HepG2 (cell line): ENCODE measurements at regions not wholly inside any gene's neighbourhood (a gene's known extent, or its start where the extent isn't known, plus 50 kb on each side); places are given as distances from the start of the nearest gene placed in this dataset.

Source experiments
- ATAC-seq: fragments of 200-7000 bp; cut with Tn5 transposase; 3 replicates; pipeline ENCODE4 v1.9.1; 2020; ENCODE audit warnings: mild to moderate bottlenecking, moderate library complexity
- BruUV-seq: library from RNA; stranded (reverse); fragments of 400-500 nt; replicated peaks from 2 replicates; lab custom pipeline; 2021; lab: Mats Ljungman, UMichigan
- CTCF ChIA-PET: fragments of 300-600 bp; formaldehyde crosslinking; extraction: SDS; loops from one replicate; lab custom pipeline; 2021; ENCODE audit warnings: low total read pairs, inconsistent platforms, low intra/inter-chr PET ratio; lab: Yijun Ruan, JAX
- POLR2A ChIA-PET: fragments of 350-600 bp; sonication (Branson Sonifier 250); formaldehyde crosslinking; loops from one replicate; lab custom pipeline; 2020; ENCODE audit warnings: antibody characterized with exemption, inconsistent platforms; lab: Yijun Ruan, JAX
- DNase-seq: peaks from one replicate; pipeline ENCODE4 v3.0.0-alpha.2; 2015; ENCODE audit warnings: low spot score
- FAIRE-seq: peaks from 3 replicates; lab custom pipeline; 2011; peaks lifted over from hg19 to GRCh38; lab: Jason Lieb, UNC
- H2AFZ ChIP-seq: one replicate; pipeline ENCODE4 v1.6.1; 2011; ENCODE audit warnings: low read length, inconsistent platforms
- H3K27ac ChIP-seq: fragments of 300-600 bp; 3 replicates; pipeline ENCODE4 v1.8.0; 2011; ENCODE audit warnings: mixed run types, mild to moderate bottlenecking, mixed read lengths, low read length, inconsistent platforms; ENCODE audit not compliant: insufficient read depth; ENCODE audit errors: extremely low read length
- H3K27me3 ChIP-seq, 2 experiments: fragments of 200-600 bp in 1 of 2; 2 replicates in 1 of 2; 3 replicates in 1 of 2; pipeline versions ENCODE4 v1.6.0 to v1.8.0; 2011; ENCODE audit warnings: low read length in 2 of 2, mild to moderate bottlenecking in 2 of 2, moderate library complexity in 2 of 2, inconsistent platforms in 1 of 2; ENCODE audit not compliant: insufficient read depth in 2 of 2, control insufficient read depth in 1 of 2
- H3K36me3 ChIP-seq, 2 experiments: fragments of 200-600 bp in 1 of 2; replicated peaks in 1 of 2; 2 replicates in 1 of 2; 3 replicates in 1 of 2; pipeline versions ENCODE4 v1.5.1 to v1.8.0; 2011; ENCODE audit warnings: low read length in 2 of 2, inconsistent platforms in 1 of 2; ENCODE audit not compliant: insufficient read depth in 2 of 2, control insufficient read depth in 1 of 2
- H3K4me1 ChIP-seq: 2 replicates; pipeline ENCODE4 v1.5.1; 2012; ENCODE audit warnings: low read length, inconsistent platforms; ENCODE audit not compliant: insufficient read depth
- H3K4me2 ChIP-seq: 2 replicates; pipeline ENCODE4 v1.6.0; 2011; ENCODE audit warnings: low read depth, low read length, inconsistent platforms
- H3K4me3 ChIP-seq, 3 experiments: fragments of 200-600 bp in 1 of 3; sonication (generic), shearing (Covaris generic) in 1 of 3; replicated peaks in 1 of 3; 2 replicates each; pipeline ENCODE4 v1.5.1; 2011 to 2016; ENCODE audit warnings: low read length in 3 of 3, inconsistent platforms in 2 of 3, low read depth in 2 of 3, mild to moderate bottlenecking in 2 of 3, control low read depth in 1 of 3, mixed read lengths in 1 of 3; ENCODE audit not compliant: insufficient read depth in 1 of 3
- H3K79me2 ChIP-seq: one replicate; pipeline ENCODE4 v1.6.1; 2011; ENCODE audit warnings: low read length, inconsistent platforms; ENCODE audit not compliant: insufficient read depth
- H3K9ac ChIP-seq: 2 replicates; pipeline ENCODE4 v1.6.0; 2011; ENCODE audit warnings: mild to moderate bottlenecking, low read depth, low read length, inconsistent platforms; ENCODE audit not compliant: insufficient read depth
- H3K9me3 ChIP-seq: 2 replicates; pipeline ENCODE4 v1.5.1; 2012; ENCODE audit warnings: mild to moderate bottlenecking, low read length
- H4K20me1 ChIP-seq: 2 replicates; pipeline ENCODE4 v1.6.0; 2011; ENCODE audit warnings: inconsistent platforms, mild to moderate bottlenecking, low read length, moderate library complexity; ENCODE audit not compliant: insufficient read depth
- GLI4 ChIP-seq: sonication (generic); formaldehyde crosslinking; IDR thresholded peaks from 2 replicates; pipeline ENCODE4 v1.5.1; 2020; ENCODE audit warnings: missing genetic modification reagents, mild to moderate bottlenecking, moderate library complexity, borderline replicate concordance
- KLF16 ChIP-seq, 2 experiments: sonication (generic) in 1 of 2; formaldehyde crosslinking in 1 of 2; IDR thresholded peaks; 2 replicates each; pipeline versions ENCODE4 v1.6.1 to v1.8.0; 2016 to 2023; ENCODE audit warnings: missing genetic modification reagents in 2 of 2, missing compliant biosample characterization in 1 of 2
- NFYB ChIP-seq: sonication (generic); formaldehyde crosslinking; IDR thresholded peaks from 2 replicates; pipeline ENCODE4 v1.4.0; 2020; ENCODE audit warnings: missing genetic modification reagents
- SRSF9 ChIP-seq: fragments of 200-400 bp; formaldehyde crosslinking; IDR thresholded peaks from 2 replicates; pipeline ENCODE4 v1.6.1; 2018; ENCODE audit warnings: borderline replicate concordance, mild to moderate bottlenecking, low read depth, low read length; ENCODE audit not compliant: insufficient read depth, poor library complexity, severe bottlenecking
- TRIM22 ChIP-seq: fragments of 450-650 bp; IDR thresholded peaks from 2 replicates; pipeline ENCODE4 v1.6.1; 2017
- TRIM24 ChIP-seq: sonication (generic); formaldehyde crosslinking; IDR thresholded peaks from 2 replicates; pipeline ENCODE4 v1.8.0; 2022; ENCODE audit warnings: mild to moderate bottlenecking, missing genetic modification reagents
- UBTF ChIP-seq: sonication (generic); formaldehyde crosslinking; IDR thresholded peaks from 2 replicates; pipeline ENCODE4 v1.4.0; 2020; ENCODE audit warnings: mild to moderate bottlenecking, missing genetic modification reagents
- ZMAT5 ChIP-seq: sonication (generic); formaldehyde crosslinking; IDR thresholded peaks from 2 replicates; pipeline ENCODE4 v1.5.0; 2020; ENCODE audit warnings: mild to moderate bottlenecking, low read depth, missing genetic modification reagents, borderline replicate concordance
- ZNF326 ChIP-seq: sonication (generic); formaldehyde crosslinking; IDR thresholded peaks from 2 replicates; pipeline ENCODE4 v1.4.0; 2020; ENCODE audit warnings: missing genetic modification reagents, borderline replicate concordance
- WGBS: methylation state at CpG from one replicate; pipeline ENCODE4 v1.1.6; 2017; ENCODE audit warnings: low lambda C conversion rate; 5-methylcytosine and 5-hydroxymethylcytosine counted together
- in situ Hi-C: cut with HindIII; loops from 2 replicates; pipeline ENCODE4 v1.10.0; 2017; ENCODE audit warnings: low pct_unique_long_range_greater_than_20kb; ENCODE audit not compliant: extremely low pct_ligation_motif_present
- intact Hi-C: fragments of 100-400 bp; cut with micrococcal nuclease; formaldehyde crosslinking; loops from one replicate; pipeline ENCODE4 v1.10.0; 2022; ENCODE audit not compliant: unreplicated experiment

DNA sequence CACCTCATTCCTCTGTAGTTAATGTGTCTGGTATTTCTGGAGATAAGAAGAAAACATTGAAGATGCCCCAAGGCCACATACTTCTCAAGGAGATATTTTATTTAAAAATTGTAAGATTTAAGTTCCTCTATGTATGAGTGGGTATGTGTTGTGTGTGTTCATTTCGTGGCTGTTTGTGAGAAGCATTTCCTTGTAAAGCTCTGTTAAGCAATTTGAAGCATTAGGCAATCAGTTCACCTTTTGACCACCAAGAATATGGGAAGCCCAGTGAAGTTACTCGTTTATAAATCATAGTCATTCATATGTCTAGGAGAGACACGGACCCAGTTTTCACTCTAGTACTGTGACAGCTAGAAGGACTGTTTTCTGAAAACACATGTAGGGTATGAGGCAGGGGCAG, 717.6 kb upstream of the MAP3K7 start:
- POLR2A ChIA-PET: no interaction called here
- WGBS: 0% methylated on average over 3 of the region's 3 CpGs
- CTCF ChIA-PET: no interaction called here
- Histone ChIP-seq H3K27ac (no peak overlapping the region), H3K9me3 (no peaks in the 10 kb centered on the region), H3K9ac (no peak overlapping the region), H3K36me3 (no peaks in the 10 kb centered on the region), H4K20me1 (no peaks in the 10 kb centered on the region), H3K4me1 (no peaks in the 10 kb centered on the region), H3K79me2 (no peaks in the 10 kb centered on the region), H3K27me3 (no peaks in the 10 kb centered on the region), H3K4me3 (no peak overlapping the region)
- no TSS peak for BruUV-seq
- DNase-seq: no peak
- intact Hi-C loops (no loop called here), in situ Hi-C loops (no loop called here)
- TF ChIP-seq UBTF (CRISPR knock-in tag) (no peak), NFYB (CRISPR knock-in tag) (no peak), ZMAT5 (CRISPR knock-in tag) (no peak), ZNF326 (no peak), KLF16 (CRISPR knock-in tag; IDR thresholded peaks at IDR 0.05) (no peak), GLI4 (no peak), TRIM24 (CRISPR knock-in tag) (no peak), SRSF9 (no peak), TRIM22 (no peak)
- TF ChIP-seq, all 625 proteins: peak for 0
- no peak overlapping the region for H2AFZ ChIP-seq
- no peak for ATAC-seq
- no peak overlapping the region for H3K4me2 ChIP-seq
- no peak for FAIRE-seq
